GM12872 (cell line): ENCODE measurements at regions not wholly inside any gene's neighbourhood (a gene's known extent, or its start where the extent isn't known, plus 50 kb on each side); places are given as distances from the start of the nearest gene placed in this dataset.

ENCODE experiments used
- CTCF ChIP-seq: IDR thresholded peaks from 3 replicates; pipeline ENCODE4 v1.5.1; 2011; ENCODE audit warnings: low read depth, mild to moderate bottlenecking, low read length, moderate library complexity; ENCODE audit not compliant: insufficient read depth

- TF ChIP-seq CTCF, result no peak
Measured at GRCh38 chr5:8615142-8615858, 746.4 kb downstream of the MTRR start.

GRCh38 chr5:8628521-8628920 lies 759.6 kb downstream of the MTRR start:
- no peak for TF ChIP-seq CTCF

- TF ChIP-seq CTCF, result no peak
Measured at GRCh38 chr5:8633259-8633658, 764.3 kb downstream of the MTRR start.

- TF ChIP-seq CTCF, result no peak
Measured at GRCh38 chr5:8633696-8634095, 764.7 kb downstream of the MTRR start.

GRCh38 chr5:8634219-8634618 lies 765.3 kb downstream of the MTRR start:
- TF ChIP-seq CTCF, result no peak

GRCh38 chr5:8641786-8642505 lies 773.0 kb downstream of the MTRR start:
- no peak for TF ChIP-seq CTCF

GRCh38 chr5:8644377-8644776 lies 775.4 kb downstream of the MTRR start:
- TF ChIP-seq CTCF, result no peak
